IMR-90 (cell line): ENCODE measurements at regions not wholly inside any gene's neighbourhood (a gene's known extent, or its start where the extent isn't known, plus 50 kb on each side); places are given as distances from the start of the nearest gene placed in this dataset.

Experiments used
- ATAC-seq: fragments of 200-7000 bp; cut with Tn5 transposase; 2 replicates; pipeline ENCODE4 v1.9.1; 2020; ENCODE audit warnings: low read depth, mild to moderate bottlenecking, moderate library complexity
- BruUV-seq: library from RNA; stranded (reverse); fragments of 400-500 nt; replicated peaks from 2 replicates; lab custom pipeline; 2021; lab: Mats Ljungman, UMichigan
- CTCF ChIA-PET: fragments of 300-600 bp; formaldehyde crosslinking; extraction: SDS; loops from one replicate; lab custom pipeline; 2021; ENCODE audit warnings: antibody characterized with exemption; lab: Yijun Ruan, JAX
- POLR2A ChIA-PET: fragments of 300-600 bp; sonication (Branson Sonifier 250); formaldehyde crosslinking; loops from one replicate; lab custom pipeline; 2022; ENCODE audit warnings: antibody characterized with exemption; ENCODE audit not compliant: unreplicated experiment; lab: Charles Lee
- DNase-seq: peaks from one replicate; pipeline ENCODE4 v3.0.0; 2013
- H2AFZ ChIP-seq: replicated peaks from 2 replicates; pipeline ENCODE3; 2013; ENCODE audit warnings: low read length, mild to moderate bottlenecking; ENCODE audit not compliant: poor library complexity
- H2AK5ac ChIP-seq: 2 replicates; pipeline ENCODE4 v1.6.1; 2013; ENCODE audit warnings: low read depth, low read length, inconsistent platforms
- H2AK9ac ChIP-seq: replicated peaks from 2 replicates; pipeline ENCODE3; 2013; ENCODE audit warnings: mild to moderate bottlenecking, low read depth, low read length, moderate library complexity; ENCODE audit not compliant: poor library complexity
- H2BK120ac ChIP-seq: 2 replicates; pipeline ENCODE4 v1.6.1; 2013; ENCODE audit warnings: low read depth, low read length, inconsistent platforms
- H2BK15ac ChIP-seq: 3 replicates; pipeline ENCODE4 v1.6.1; 2013; ENCODE audit warnings: low read depth, low read length, inconsistent platforms
- H2BK20ac ChIP-seq: 2 replicates; pipeline ENCODE4 v1.6.1; 2013; ENCODE audit warnings: low read depth, mild to moderate bottlenecking, inconsistent platforms, low read length, moderate library complexity
- H2BK5ac ChIP-seq: 2 replicates; pipeline ENCODE4 v1.6.1; 2013; ENCODE audit warnings: mild to moderate bottlenecking, low read depth, low read length, inconsistent platforms; ENCODE audit not compliant: poor library complexity, severe bottlenecking
- H3K14ac ChIP-seq: replicated peaks from 2 replicates; pipeline ENCODE4 v1.6.1; 2013; ENCODE audit warnings: low read depth, low read length, inconsistent platforms
- H3K18ac ChIP-seq: 2 replicates; pipeline ENCODE4 v1.6.1; 2013; ENCODE audit warnings: low read depth, low read length, control low read depth
- H3K23ac ChIP-seq: 2 replicates; pipeline ENCODE4 v1.6.1; 2013; ENCODE audit warnings: low read depth, low read length, inconsistent platforms
- H3K27ac ChIP-seq: 2 replicates; pipeline ENCODE4 v1.5.1; 2013; ENCODE audit warnings: mild to moderate bottlenecking, control low read depth, low read length; ENCODE audit not compliant: insufficient read depth
- H3K27me3 ChIP-seq: 2 replicates; pipeline ENCODE4 v1.6.1; 2013; ENCODE audit warnings: low read length; ENCODE audit not compliant: control insufficient read depth, insufficient read depth
- H3K36me3 ChIP-seq: 2 replicates; pipeline ENCODE4 v1.6.1; 2013; ENCODE audit warnings: low read length, mixed read lengths; ENCODE audit not compliant: control insufficient read depth, insufficient read depth
- H3K4ac ChIP-seq: 2 replicates; pipeline ENCODE4 v1.6.1; 2013; ENCODE audit warnings: low read depth, low read length, inconsistent platforms
- H3K4me1 ChIP-seq: 2 replicates; pipeline ENCODE4 v1.6.1; 2013; ENCODE audit warnings: low read length, mixed read lengths; ENCODE audit not compliant: control insufficient read depth, insufficient read depth
- H3K4me2 ChIP-seq: 2 replicates; pipeline ENCODE4 v1.6.1; 2013; ENCODE audit warnings: low read depth, mild to moderate bottlenecking, control low read depth, low read length, moderate library complexity
- H3K4me3 ChIP-seq: 2 replicates; pipeline ENCODE4 v1.5.1; 2013; ENCODE audit warnings: low read depth, mild to moderate bottlenecking, control low read depth, low read length, moderate library complexity; ENCODE audit not compliant: insufficient read depth
- H3K56ac ChIP-seq: 2 replicates; pipeline ENCODE4 v1.6.1; 2013; ENCODE audit warnings: low read length, inconsistent platforms; ENCODE audit not compliant: insufficient read depth; ENCODE audit errors: extremely low read depth
- H3K79me1 ChIP-seq, 2 experiments: 2 replicates each; pipeline ENCODE4 v1.6.1; 2013; ENCODE audit warnings: low read length in 2 of 2, inconsistent platforms in 1 of 2, low read depth in 1 of 2
- H3K9ac ChIP-seq: 2 replicates; pipeline ENCODE4 v1.6.1; 2013; ENCODE audit warnings: low read depth, low read length, control low read depth
- H3K9me1 ChIP-seq: 2 replicates; pipeline ENCODE4 v1.6.1; 2013; ENCODE audit warnings: low read length, inconsistent platforms; ENCODE audit not compliant: insufficient read depth
- H3K9me3 ChIP-seq: 2 replicates; pipeline ENCODE4 v1.6.1; 2013; ENCODE audit warnings: low read length; ENCODE audit not compliant: control insufficient read depth, insufficient read depth
- H4K20me1 ChIP-seq: 2 replicates; pipeline ENCODE4 v1.6.1; 2013; ENCODE audit warnings: low read length, inconsistent platforms; ENCODE audit not compliant: insufficient read depth
- H4K5ac ChIP-seq: 2 replicates; pipeline ENCODE4 v1.6.1; 2013; ENCODE audit warnings: mild to moderate bottlenecking, low read depth, low read length, control low read depth
- H4K8ac ChIP-seq, 2 experiments: 2 replicates each; pipeline ENCODE4 v1.6.1; 2013; ENCODE audit warnings: low read depth in 2 of 2, low read length in 2 of 2, control low read depth in 1 of 2, inconsistent platforms in 1 of 2
- H4K91ac ChIP-seq: 2 replicates; pipeline ENCODE4 v1.6.1; 2013; ENCODE audit warnings: low read depth, low read length, inconsistent platforms; ENCODE audit not compliant: insufficient read depth
- BHLHE40 ChIP-seq: fragments of 150-350 bp; IDR thresholded peaks from 2 replicates; pipeline ENCODE4 v1.6.1; 2016; ENCODE audit warnings: mild to moderate bottlenecking, low read depth, low read length
- CEBPB ChIP-seq: IDR thresholded peaks from 2 replicates; pipeline ENCODE4 v1.6.1; 2012; ENCODE audit warnings: low read depth, low read length, improper control_type of control experiment
- CHD1 ChIP-seq: IDR thresholded peaks from 2 replicates; pipeline ENCODE4 v1.6.1; 2012; ENCODE audit warnings: low read depth, low read length, improper control_type of control experiment
- CTCF ChIP-seq: conservative IDR thresholded peaks from 2 replicates; pipeline ENCODE4 v1.5.1; 2012; ENCODE audit warnings: mild to moderate bottlenecking, low read depth, low read length, improper control_type of control experiment
- ELK1 ChIP-seq: fragments of 150-350 bp; IDR thresholded peaks from 2 replicates; pipeline ENCODE4 v1.6.1; 2016; ENCODE audit warnings: low read depth, mild to moderate bottlenecking, low read length, moderate library complexity, borderline replicate concordance
- FOS ChIP-seq: fragments of 150-350 bp; IDR thresholded peaks from 2 replicates; pipeline ENCODE4 v1.6.1; 2016; ENCODE audit warnings: low read depth, low read length
- MAFK ChIP-seq: IDR thresholded peaks from 2 replicates; pipeline ENCODE4 v1.6.1; 2012; ENCODE audit warnings: low read depth, low read length, improper control_type of control experiment
- MAZ ChIP-seq: IDR thresholded peaks from 2 replicates; pipeline ENCODE4 v1.6.1; 2012; ENCODE audit warnings: low read depth, mild to moderate bottlenecking, low read length, improper control_type of control experiment, moderate library complexity, borderline replicate concordance
- MXI1 ChIP-seq: IDR thresholded peaks from 2 replicates; pipeline ENCODE4 v1.6.1; 2012; ENCODE audit warnings: low read depth, mild to moderate bottlenecking, low read length, moderate library complexity, borderline replicate concordance
- NFE2L2 ChIP-seq: fragments of 150-350 bp; IDR thresholded peaks from 2 replicates; pipeline ENCODE4 v1.6.1; 2016; ENCODE audit warnings: low read depth, mild to moderate bottlenecking, low read length
- POLR2A ChIP-seq: IDR thresholded peaks from 2 replicates; pipeline ENCODE4 v1.6.1; 2012; ENCODE audit warnings: mild to moderate bottlenecking, low read depth, low read length
- RAD21 ChIP-seq: IDR thresholded peaks from 2 replicates; pipeline ENCODE4 v1.6.1; 2012; ENCODE audit warnings: low read length, improper control_type of control experiment
- RCOR1 ChIP-seq: IDR thresholded peaks from 2 replicates; pipeline ENCODE4 v1.6.1; 2012; ENCODE audit warnings: mild to moderate bottlenecking, low read length, improper control_type of control experiment; ENCODE audit not compliant: insufficient replicate concordance
- RFX5 ChIP-seq: IDR thresholded peaks from 2 replicates; pipeline ENCODE4 v1.8.0; 2012; ENCODE audit warnings: low read depth, mild to moderate bottlenecking, low read length, moderate library complexity
- SMC3 ChIP-seq: fragments of 150-350 bp; IDR thresholded peaks from 2 replicates; pipeline ENCODE4 v1.6.1; 2016; ENCODE audit warnings: low read depth, mild to moderate bottlenecking, antibody characterized with exemption, low read length, moderate library complexity
- USF2 ChIP-seq: fragments of 150-350 bp; IDR thresholded peaks from 2 replicates; pipeline ENCODE4 v1.6.1; 2017; ENCODE audit warnings: mild to moderate bottlenecking, antibody characterized with exemption, low read length, low read depth
- WGBS, 2 experiments: methylation state at CpG; one replicate each; pipeline versions ENCODE4 v1.1.5 to v1.1.7; 2013; ENCODE audit warnings: missing lambda C conversion rate in 2 of 2; ENCODE audit not compliant: insufficient read length in 1 of 2; ENCODE audit errors: extremely low coverage in 2 of 2; 5-methylcytosine and 5-hydroxymethylcytosine counted together
- dilution Hi-C: fragments of 300-500 bp; cut with HindIII; formaldehyde crosslinking; loops from one replicate; pipeline ENCODE4 v1.14.3; 2018; ENCODE audit warnings: low sequenced_read_pairs; ENCODE audit not compliant: unreplicated experiment
- in situ Hi-C: fragments of 300-500 bp; cut with MboI; formaldehyde crosslinking; loops from 3 replicates; pipeline ENCODE4 v1.14.3; 2019; ENCODE audit warnings: low sequenced_read_pairs, inconsistent platforms, mixed read lengths
- intact Hi-C: fragments of 100-400 bp; cut with micrococcal nuclease; formaldehyde crosslinking; loops from 2 replicates; pipeline ENCODE4 v1.10.0; 2022

GRCh38 chr12:115646210-115646609, 631.3 kb downstream of the MED13L start:
- no peak overlapping the region for H3K56ac ChIP-seq
- H3K9me3 ChIP-seq, result no peaks in the 10 kb centered on the region
- no peak overlapping the region for H3K4me2 ChIP-seq
- no peak overlapping the region for H3K27ac ChIP-seq
- H3K27me3 ChIP-seq, result no peaks in the 10 kb centered on the region; the same call in 1 of the 2 replicates
- H3K23ac ChIP-seq, result no peak overlapping the region
- no peak overlapping the region for H2BK20ac ChIP-seq
- no peak overlapping the region for H3K14ac ChIP-seq
- CTCF ChIA-PET, result no interaction called here
- no peaks in the 10 kb centered on the region for H3K79me1 ChIP-seq
- H3K4ac ChIP-seq, result no peak overlapping the region
- H4K8ac ChIP-seq, result no peak overlapping the region
- H2AK5ac ChIP-seq, result no peak overlapping the region
- H2BK15ac ChIP-seq, result no peak overlapping the region
- no peak overlapping the region for H3K4me3 ChIP-seq
- H2AFZ ChIP-seq, result no peak overlapping the region
- H4K91ac ChIP-seq, result no peak overlapping the region
- H2AK9ac ChIP-seq, result no peak overlapping the region
- no peak overlapping the region for H3K9ac ChIP-seq
- in situ Hi-C loops, result no loop called here
- intact Hi-C loops, result no loop called here
- H3K18ac ChIP-seq, result no peak overlapping the region
- H2BK5ac ChIP-seq, result no peak overlapping the region
- ATAC-seq (no peak), DNase-seq (no peak)
- dilution Hi-C loops, result no loop called here
- no peak overlapping the region for H4K5ac ChIP-seq
- H3K9me1 ChIP-seq, result no peaks in the 10 kb centered on the region
- H2BK120ac ChIP-seq, result no peak overlapping the region
- TF ChIP-seq ELK1, result no peak
- TF ChIP-seq FOS, result no peak
- no peak for TF ChIP-seq SMC3
- no peak for TF ChIP-seq POLR2A
- no peak for TF ChIP-seq RFX5
- no peak for TF ChIP-seq RAD21
- no peak for TF ChIP-seq CTCF
- no peak for TF ChIP-seq RCOR1
- no peak for TF ChIP-seq NFE2L2
- no peak for TF ChIP-seq CEBPB
- TF ChIP-seq CHD1, result no peak
- no peak for TF ChIP-seq MXI1
- no peak for TF ChIP-seq BHLHE40
- TF ChIP-seq MAZ, result no peak
- no peak for TF ChIP-seq USF2
- TF ChIP-seq MAFK, result no peak
- POLR2A ChIA-PET, result no interaction called here
- no peaks in the 10 kb centered on the region for H3K36me3 ChIP-seq
- no CpG with 5 or more reads among the region's 2 CpGs for WGBS, 2 experiments
- no TSS peak for BruUV-seq
- H4K20me1 ChIP-seq, result no peaks in the 10 kb centered on the region
- no peaks in the 10 kb centered on the region for H3K4me1 ChIP-seq
